ENCODE measurements at regions not wholly inside any gene's neighbourhood (a gene's known extent, or its start where the extent isn't known, plus 50 kb on each side); places are given as distances from the start of the nearest gene placed in this dataset.

DNA sequence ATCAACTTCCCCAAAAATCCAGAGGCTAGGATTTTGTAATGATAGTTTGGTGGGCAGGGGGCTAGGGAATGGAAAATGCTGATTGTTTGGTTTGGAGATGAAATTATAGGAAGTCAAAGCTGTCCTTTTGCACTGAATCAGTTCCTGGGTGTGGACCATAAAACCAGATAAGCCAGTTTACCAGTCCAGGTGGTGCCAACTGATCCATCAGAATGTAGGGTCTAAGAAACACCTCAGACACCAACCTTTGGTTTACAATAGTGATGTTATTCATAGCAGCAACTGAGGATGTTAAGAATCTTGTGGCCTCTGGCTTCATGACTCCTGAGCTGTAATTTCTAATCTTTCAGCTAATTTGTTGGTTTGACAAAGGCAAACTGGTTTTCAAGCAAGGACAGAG is 496.6 kb upstream of the EPHA7 start:
- no peak for ATAC-seq
- no peak for TF ChIP-seq ZC3H10 (CRISPR knock-in tag; IDR thresholded peaks at IDR 0.05)
- no peak for TF ChIP-seq SNAI2 (CRISPR knock-in tag; IDR thresholded peaks at IDR 0.05)
- no peak for TF ChIP-seq PPARA (CRISPR knock-in tag; IDR thresholded peaks at IDR 0.05; ENCODE audit: borderline replicate concordance)
- no peak for TF ChIP-seq RARB (CRISPR knock-in tag; IDR thresholded peaks at IDR 0.05)
- TF ChIP-seq TCF4 (CRISPR knock-in tag; IDR thresholded peaks at IDR 0.05; ENCODE audit: borderline replicate concordance), result no peak
- no peak for TF ChIP-seq BACH2 (CRISPR knock-in tag; IDR thresholded peaks at IDR 0.05; ENCODE audit: borderline replicate concordance)
- no peak for TF ChIP-seq ESRRG (CRISPR knock-in tag; IDR thresholded peaks at IDR 0.05)
- TF ChIP-seq ZNF70 (CRISPR knock-in tag; IDR thresholded peaks at IDR 0.05), result no peak
- TF ChIP-seq GLIS3 (CRISPR knock-in tag; IDR thresholded peaks at IDR 0.05), result no peak

- no peak for ATAC-seq
- no peak for TF ChIP-seq ZFP3 (CRISPR knock-in tag; IDR thresholded peaks at IDR 0.05)
- no peak for TF ChIP-seq CSDC2 (CRISPR knock-in tag; IDR thresholded peaks at IDR 0.05)
Observed at GRCh38 chr6:93902517-93902916, 483.2 kb upstream of the EPHA7 start.

- TF ChIP-seq, protein P1, sequence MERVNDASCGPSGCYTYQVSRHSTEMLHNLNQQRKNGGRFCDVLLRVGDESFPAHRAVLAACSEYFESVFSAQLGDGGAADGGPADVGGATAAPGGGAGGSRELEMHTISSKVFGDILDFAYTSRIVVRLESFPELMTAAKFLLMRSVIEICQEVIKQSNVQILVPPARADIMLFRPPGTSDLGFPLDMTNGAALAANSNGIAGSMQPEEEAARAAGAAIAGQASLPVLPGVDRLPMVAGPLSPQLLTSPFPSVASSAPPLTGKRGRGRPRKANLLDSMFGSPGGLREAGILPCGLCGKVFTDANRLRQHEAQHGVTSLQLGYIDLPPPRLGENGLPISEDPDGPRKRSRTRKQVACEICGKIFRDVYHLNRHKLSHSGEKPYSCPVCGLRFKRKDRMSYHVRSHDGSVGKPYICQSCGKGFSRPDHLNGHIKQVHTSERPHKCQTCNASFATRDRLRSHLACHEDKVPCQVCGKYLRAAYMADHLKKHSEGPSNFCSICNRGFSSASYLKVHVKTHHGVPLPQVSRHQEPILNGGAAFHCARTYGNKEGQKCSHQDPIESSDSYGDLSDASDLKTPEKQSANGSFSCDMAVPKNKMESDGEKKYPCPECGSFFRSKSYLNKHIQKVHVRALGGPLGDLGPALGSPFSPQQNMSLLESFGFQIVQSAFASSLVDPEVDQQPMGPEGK (CRISPR knock-in tag; IDR thresholded peaks at IDR 0.05; ENCODE audit: borderline replicate concordance), result no peak
- TF ChIP-seq ZNF565 (CRISPR knock-in tag; conservative IDR thresholded peaks at IDR 0.05; ENCODE audit: low read depth) (no peak), OSR1 (CRISPR knock-in tag; IDR thresholded peaks at IDR 0.05) (no peak), GLIS3 (CRISPR knock-in tag; IDR thresholded peaks at IDR 0.05) (no peak), PPARA (CRISPR knock-in tag; IDR thresholded peaks at IDR 0.05; ENCODE audit: borderline replicate concordance) (no peak), TSHZ2 (CRISPR knock-in tag; IDR thresholded peaks at IDR 0.05) (no peak), CSDC2 (CRISPR knock-in tag; IDR thresholded peaks at IDR 0.05) (no peak), ZFP3 (CRISPR knock-in tag; IDR thresholded peaks at IDR 0.05) (no peak), ZC3H10 (CRISPR knock-in tag; IDR thresholded peaks at IDR 0.05) (no peak), BACH2 (CRISPR knock-in tag; IDR thresholded peaks at IDR 0.05; ENCODE audit: borderline replicate concordance) (no peak), SNAI2 (CRISPR knock-in tag; IDR thresholded peaks at IDR 0.05) (no peak), TCF4 (CRISPR knock-in tag; IDR thresholded peaks at IDR 0.05; ENCODE audit: borderline replicate concordance) (no peak)
- TF ChIP-seq, protein P2, sequence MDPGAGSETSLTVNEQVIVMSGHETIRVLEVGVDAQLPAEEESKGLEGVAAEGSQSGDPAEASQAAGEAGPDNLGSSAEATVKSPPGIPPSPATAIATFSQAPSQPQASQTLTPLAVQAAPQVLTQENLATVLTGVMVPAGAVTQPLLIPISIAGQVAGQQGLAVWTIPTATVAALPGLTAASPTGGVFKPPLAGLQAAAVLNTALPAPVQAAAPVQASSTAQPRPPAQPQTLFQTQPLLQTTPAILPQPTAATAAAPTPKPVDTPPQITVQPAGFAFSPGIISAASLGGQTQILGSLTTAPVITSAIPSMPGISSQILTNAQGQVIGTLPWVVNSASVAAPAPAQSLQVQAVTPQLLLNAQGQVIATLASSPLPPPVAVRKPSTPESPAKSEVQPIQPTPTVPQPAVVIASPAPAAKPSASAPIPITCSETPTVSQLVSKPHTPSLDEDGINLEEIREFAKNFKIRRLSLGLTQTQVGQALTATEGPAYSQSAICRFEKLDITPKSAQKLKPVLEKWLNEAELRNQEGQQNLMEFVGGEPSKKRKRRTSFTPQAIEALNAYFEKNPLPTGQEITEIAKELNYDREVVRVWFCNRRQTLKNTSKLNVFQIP (CRISPR knock-in tag; IDR thresholded peaks at IDR 0.05; ENCODE audit: borderline replicate concordance, low read depth), result no peak
- no peak for ATAC-seq
Observed at GRCh38 chr6:93900142-93900541, 480.8 kb upstream of the EPHA7 start.

DNA sequence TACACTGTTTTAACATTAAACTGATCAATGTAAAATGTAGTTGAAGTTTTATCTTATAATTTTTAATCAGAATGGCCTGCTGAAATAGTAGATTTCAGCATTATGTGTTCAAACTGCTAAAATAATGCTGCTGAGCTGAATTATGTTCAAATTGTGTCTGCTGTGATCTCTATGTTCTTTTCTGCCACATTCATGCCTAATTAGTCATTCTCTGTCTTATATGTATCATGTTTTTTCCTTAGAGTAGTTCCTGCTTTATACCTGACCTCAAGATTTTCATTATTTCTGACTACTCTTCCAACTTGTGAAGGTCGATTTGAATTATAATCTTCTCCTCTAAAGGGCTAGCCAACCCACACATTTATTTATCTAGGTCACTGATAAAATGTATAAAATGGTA is 476.7 kb upstream of the EPHA7 start:
- no peak for ATAC-seq
- no peak for TF ChIP-seq ZC3H10 (CRISPR knock-in tag; IDR thresholded peaks at IDR 0.05)
- TF ChIP-seq GLIS3 (CRISPR knock-in tag; IDR thresholded peaks at IDR 0.05), result no peak
- no peak for TF ChIP-seq ZNF8 (CRISPR knock-in tag; IDR thresholded peaks at IDR 0.05)
- no peak for TF ChIP-seq ZNF70 (CRISPR knock-in tag; IDR thresholded peaks at IDR 0.05)
- TF ChIP-seq ZFP30 (CRISPR knock-in tag; IDR thresholded peaks at IDR 0.05), result no peak
- no peak for TF ChIP-seq CREB5 (CRISPR knock-in tag; IDR thresholded peaks at IDR 0.05; ENCODE audit: low read depth)
- TF ChIP-seq BACH2 (CRISPR knock-in tag; IDR thresholded peaks at IDR 0.05; ENCODE audit: borderline replicate concordance), result no peak
- TF ChIP-seq PPARA (CRISPR knock-in tag; IDR thresholded peaks at IDR 0.05; ENCODE audit: borderline replicate concordance), result no peak
- no peak for TF ChIP-seq ZFP3 (CRISPR knock-in tag; IDR thresholded peaks at IDR 0.05)
- no peak for TF ChIP-seq ISL1 (CRISPR knock-in tag; IDR thresholded peaks at IDR 0.05)
- no peak for TF ChIP-seq CSDC2 (CRISPR knock-in tag; IDR thresholded peaks at IDR 0.05)

Measured in SK-N-SH treated with all-trans-retinoic acid at 6 μM for 48 hours (cell line).